GM21723 (cell line): ENCODE measurements at regions not wholly inside any gene's neighbourhood (a gene's known extent, or its start where the extent isn't known, plus 50 kb on each side); places are given as distances from the start of the nearest gene placed in this dataset.

ENCODE experiments used
- ATAC-seq: cut with Tn5 transposase; IDR thresholded peaks from one replicate; pipeline ENCODE4 v1.9.1; 2021; ENCODE audit warnings: mild to moderate bottlenecking, moderate library complexity; ENCODE audit not compliant: unreplicated experiment

DNA sequence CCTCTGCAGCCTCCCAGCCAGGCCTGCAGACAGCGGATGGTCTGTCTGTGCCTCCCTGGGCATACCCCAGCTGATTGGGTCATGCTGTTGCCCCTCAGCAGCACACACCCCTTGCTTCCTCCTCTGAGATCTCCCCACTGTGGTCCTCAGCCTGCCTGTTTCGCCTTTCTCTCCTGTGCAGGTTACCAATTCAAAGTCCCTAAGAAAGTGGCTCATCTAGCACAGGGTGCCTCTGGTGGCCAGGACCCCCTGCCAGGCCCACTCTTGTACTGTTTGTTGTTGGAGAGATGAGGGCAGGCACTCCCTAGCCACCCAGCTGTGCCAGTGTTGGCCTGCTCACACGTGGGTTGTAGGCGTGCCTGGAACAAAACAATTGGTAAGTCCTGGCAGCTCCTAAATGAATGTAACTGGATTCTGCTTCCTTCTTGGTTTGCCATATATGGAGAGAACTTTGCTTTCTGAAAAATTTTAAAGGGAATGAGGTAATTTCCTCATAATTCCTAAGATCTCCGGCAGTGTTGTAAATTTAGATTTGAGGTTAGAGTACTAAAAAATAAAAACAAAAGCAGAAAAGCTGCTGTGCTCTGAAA is 213.2 kb upstream of the IL12A start:
- ATAC-seq: no peak

DNA sequence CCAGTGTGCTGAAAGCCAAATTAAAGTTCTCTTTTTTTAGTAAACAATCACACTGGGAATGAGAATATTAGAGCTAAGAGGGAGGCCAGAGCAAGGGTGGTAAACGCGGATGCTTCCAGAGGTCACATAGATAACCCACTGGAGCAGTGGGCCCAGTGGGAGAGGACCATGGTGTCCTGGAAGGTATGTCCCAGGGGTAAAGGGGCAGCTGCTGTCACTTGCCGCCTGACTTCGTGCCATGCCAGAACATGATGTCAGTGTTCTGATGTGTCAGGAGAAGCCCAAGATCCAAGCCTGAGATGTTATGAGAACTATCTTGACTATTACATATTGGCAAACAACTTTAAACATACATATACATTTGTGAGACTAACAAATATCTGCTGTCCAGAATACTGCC is 211.9 kb upstream of the IL12A start:
- no peak for ATAC-seq

DNA sequence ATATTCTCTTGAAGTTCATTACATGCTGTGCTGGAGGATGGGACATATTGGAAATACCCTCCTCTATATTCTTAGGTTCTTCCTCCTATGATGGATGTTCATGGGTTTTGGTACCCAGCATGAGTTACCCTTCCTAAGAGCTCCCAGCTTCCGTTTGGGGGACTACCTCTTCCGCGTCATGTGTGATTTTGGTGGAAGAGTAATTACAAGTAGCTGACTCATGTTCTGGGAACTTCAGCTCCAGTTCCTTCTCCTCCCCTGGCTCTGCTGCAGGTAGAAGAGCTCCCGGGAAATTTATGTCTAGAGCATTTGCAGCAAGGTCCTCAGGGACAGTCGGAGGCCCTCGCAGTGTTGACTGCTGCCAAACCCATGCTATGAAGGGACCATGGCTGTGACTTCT is 208.8 kb upstream of the IL12A start:
- no peak for ATAC-seq

DNA sequence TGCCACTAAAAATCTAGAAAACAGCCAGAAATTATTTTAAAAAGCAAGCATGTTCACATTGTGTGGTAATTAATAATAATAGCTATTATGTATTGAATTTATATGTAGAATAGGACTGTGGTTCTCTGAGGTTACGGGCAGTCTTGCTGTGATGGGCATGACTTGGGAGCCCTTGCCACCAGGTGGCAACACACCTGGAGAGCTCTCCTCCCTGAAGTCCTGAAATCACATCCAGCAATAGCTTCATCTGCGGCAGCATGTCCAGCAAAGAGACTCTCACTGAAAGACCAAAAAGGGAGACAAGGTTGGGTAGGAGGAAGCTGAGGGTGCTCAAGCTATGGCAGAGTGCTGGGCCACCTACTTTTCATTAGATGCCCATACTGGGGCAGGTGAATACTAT is 206.8 kb upstream of the IL12A start:
- ATAC-seq: no peak

DNA sequence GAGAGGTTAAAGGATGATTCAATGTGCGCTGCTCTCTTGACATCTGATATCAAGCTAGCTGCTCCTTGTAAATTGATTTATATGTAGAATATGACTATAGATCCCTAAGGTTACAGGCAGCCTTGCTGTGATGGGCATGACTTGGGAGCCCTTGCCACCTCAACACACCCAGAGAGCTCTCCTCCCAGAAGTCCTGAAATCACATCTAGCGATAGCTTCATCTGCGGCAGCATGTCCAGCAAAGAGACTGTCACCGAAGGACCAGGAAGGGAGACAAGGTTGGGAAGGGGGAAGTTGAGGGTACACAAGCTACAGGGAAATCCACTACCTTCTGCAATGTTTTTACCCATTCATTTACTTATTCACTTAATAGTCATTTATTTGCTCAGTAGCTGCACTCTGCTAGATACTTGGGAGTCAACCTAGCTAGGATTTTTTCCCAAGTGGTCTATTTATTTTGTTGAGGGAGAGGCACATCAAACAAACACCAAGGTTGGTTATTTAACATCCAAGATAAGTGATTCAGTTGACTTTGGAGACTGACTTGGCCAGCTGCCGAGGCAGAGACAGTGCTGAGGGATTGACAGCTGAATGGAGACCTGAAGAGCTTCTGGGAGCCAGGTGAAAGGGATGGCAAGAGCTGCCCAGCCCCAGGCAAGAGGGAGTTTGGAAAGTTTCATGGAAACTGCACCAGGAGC is 205.8 kb upstream of the IL12A start:
- no peak for ATAC-seq

DNA sequence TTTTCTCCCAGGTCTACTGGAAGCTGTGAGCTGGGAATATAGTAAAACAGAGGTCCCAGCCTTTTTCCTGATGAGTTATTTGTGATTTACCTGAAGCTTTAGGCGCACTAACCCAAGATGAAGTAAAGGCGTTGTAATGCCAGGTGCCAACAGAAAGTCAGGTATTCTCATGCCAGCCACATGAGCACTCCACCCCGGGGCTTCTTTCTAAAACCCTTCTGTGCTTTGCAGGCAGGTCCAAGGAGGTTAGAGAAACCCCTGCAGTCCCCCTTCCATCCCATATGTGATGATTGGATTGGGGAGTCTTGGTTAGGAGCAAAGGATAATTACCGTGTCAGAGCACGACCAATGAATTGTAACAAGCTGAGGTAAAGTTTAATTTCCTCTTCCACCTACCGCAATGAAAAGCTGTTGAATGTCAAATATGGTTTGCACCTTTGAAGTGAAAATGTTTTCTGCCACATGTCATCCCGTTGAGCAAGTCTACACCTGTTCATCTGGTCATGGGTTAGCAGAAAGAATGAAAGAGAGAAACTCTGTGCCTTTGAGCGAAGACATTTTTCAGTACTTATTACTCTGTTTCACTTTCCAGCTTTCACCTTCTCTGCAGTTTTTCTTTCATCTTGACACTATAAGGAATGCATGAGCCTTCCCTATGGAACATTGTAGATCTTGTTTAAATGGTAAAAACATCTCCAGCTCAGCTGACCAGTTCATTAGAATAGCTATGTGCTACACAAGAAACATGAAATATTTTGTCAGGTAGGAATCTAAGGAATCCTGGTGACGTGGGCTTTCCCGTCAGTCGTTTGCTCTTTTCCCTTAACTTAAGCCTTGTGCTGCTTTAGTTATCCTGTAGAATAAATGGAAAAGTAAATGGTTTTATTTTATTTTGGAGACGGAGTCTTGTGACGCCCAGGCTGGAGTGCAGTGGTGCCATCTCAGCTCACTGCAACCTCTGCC is 204.6 kb upstream of the IL12A start:
- peak; percentile 77 for ATAC-seq

DNA sequence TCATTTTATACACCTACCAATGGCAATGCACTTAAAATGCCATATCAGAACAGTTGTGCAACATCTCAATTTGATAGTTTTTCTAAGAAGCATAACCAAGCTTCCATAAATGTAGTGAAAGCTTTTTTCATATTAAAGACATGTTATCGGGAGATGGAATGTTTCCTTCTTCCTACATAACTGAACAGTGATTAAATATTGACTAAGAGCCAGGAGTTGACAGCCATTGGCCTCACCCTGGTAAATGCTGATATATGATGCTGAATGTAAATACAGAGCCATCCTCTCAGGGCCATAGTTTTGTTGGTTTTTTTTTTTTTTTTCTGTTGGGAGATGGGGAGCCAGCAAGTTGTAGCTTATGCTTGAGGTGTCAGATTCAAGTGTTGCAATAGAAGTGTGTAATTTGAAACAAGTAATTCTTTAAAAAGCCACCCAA is 203.3 kb upstream of the IL12A start:
- no peak for ATAC-seq

DNA sequence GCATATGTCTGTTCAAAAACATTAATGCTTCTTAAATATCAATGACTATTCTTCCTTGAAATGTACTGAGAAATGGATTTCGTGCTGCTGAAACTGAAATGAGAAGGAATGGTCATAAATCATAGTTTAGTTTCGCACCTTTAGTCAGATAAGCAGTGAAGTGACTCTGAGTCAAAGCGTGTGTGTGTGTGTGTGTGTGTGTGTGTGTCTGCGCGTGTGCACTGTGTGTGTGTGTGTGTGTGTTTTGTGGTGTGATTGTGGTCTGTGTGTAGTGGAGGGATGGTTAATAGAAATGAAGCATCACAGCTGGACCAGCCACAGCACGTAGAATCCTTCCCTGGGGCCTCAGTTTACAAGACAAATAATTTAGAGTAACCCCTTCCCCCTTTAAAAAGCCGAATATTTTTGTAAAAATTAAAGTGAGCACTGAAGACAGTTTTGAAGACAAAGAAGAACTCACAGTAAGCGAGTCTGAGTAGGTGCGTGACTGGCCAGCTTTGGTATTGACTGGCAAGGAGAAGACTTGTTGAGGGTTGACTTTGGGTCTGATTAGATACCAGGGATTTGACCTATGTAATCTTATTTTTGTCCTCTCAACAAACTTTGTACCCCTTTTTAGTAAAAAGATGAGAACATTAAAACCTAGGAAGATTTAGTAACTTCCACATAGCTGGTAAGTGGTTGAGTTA is 202.0 kb upstream of the IL12A start:
- ATAC-seq: no peak

DNA sequence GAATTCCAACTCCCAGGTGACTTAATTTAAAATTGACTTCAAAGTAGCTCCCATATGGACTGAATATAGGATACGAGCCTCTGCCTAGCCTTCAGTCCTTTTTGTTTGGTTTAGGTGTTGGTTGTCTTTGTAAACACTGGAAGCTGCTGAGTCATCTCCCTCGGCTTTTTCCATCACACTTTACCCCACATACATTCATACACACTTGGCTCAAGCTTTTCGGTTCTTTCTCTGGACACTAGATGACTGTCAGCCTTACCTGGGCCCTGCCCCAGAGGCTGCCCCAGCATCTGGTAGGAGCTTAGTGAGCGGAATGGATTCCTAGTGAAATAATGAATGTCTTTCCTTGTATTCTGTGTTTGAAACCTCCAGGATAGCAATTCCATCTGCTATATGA is 201.5 kb upstream of the IL12A start:
- ATAC-seq: no peak

DNA sequence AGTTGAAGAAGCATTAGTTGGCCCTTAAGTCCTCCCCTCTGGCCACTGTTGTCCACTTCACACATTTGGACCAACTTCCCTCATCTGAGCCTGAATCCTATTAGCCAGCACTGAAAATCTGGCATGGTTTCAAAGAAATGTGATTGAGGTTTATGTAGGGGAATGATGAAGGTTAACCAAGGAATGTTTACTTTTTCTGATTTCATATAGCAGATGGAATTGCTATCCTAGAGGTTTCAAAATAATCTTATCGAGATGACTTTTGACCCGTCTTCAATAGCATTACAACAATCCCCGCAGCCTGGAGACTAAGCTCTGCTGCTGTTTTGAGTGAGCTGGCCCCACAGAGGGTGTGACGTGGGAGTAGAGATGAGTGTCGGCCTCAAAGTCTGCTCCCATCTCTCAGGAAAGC is 200.8 kb upstream of the IL12A start:
- no peak for ATAC-seq

DNA sequence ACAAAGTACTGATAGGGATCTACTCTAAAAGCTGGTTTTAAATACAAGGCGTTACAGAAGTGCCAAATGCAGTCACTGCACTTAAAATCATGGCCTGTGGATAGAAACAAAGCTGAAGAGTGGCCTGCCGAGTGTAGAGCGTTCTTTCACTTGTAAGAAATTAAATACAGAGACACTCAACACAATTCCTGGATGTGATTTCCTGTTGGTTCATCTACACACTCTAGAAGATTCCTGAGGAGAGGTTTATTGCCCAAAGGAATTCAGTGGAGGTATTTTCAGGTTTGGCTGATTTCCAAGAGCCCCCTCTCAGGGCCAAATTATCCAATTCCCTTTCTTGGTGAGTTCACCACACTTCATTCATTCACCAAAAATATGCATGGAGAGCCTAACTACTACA is 200.3 kb upstream of the IL12A start:
- no peak for ATAC-seq

DNA sequence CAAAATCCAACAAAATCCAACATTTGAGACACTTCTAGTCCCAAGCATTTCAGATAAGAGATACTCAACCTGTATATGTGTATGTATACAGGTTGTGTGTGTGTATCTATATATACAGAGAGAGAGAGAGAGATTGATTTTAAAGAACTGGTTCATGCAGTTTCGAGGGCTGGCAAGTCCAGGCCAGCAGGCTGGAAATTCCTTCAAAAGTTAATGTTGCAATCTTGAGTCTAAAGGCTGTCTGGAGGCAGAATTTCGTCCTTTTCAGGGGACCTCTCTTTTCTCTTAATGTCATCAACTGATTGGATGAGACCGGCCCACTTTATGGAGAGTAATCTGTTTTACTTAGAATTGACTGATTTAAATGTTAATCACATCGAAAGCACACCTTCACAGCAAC is 199.6 kb upstream of the IL12A start:
- no peak for ATAC-seq

DNA sequence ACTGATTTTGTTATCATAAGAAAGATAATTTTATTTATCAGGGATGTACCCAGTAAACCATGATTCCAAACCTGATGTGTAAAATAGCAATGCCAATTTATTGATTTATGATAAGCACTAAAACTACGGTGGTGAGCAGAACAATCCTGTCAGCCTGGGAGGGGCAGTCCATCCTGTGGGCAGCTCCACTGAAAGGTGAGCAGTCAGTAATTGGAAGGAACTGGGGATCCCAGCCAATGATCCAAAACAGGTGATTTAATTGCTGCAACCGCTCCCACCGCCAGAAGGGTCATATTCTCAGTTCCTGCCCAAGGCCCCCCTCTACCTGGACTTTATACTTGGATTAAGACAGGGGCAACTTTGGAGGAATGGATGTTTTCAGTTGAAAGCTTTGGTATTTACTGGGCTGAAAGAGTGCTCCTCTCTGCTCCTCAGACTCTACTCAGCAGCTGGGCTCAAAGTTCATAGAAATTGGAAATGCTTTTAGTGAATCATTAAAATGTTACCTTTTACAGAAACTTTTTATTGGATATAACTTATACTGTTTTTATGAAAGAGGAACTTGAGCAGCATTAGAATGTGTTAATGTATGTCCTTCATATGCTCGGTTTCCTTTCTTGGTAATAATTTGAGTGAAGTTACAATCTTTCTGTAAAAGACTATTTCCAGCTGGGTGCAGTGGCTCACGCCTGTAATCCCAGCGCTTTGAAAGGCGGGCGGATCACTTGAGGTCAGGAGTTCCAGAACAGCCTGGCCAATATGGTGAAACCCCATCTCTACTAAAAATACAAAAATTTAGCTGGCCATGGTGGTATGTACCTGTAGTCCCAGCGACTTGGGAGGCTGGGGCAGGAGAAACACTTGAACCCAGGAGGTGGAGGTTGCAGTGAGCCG is 198.6 kb upstream of the IL12A start:
- no peak for ATAC-seq

DNA sequence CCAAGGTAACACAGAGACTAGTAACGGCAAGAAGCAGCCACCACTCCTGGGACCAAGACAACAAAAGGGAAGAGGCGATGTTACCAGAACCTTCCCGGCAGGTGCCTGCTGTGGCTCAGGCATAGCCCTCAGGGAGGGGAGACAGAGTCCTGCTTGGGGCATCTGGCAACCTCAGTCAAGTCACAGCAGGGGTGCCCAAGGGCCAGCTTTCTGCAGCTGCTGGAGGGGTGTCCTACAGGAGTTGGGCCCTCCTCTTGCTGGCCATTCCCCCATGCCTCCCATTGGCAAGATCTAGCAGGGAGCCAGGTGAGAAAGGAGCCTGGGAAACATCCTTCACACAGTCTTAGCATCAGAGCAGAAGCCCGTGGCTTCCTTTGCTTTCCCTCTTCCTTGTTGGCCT is 197.3 kb upstream of the IL12A start:
- no peak for ATAC-seq

DNA sequence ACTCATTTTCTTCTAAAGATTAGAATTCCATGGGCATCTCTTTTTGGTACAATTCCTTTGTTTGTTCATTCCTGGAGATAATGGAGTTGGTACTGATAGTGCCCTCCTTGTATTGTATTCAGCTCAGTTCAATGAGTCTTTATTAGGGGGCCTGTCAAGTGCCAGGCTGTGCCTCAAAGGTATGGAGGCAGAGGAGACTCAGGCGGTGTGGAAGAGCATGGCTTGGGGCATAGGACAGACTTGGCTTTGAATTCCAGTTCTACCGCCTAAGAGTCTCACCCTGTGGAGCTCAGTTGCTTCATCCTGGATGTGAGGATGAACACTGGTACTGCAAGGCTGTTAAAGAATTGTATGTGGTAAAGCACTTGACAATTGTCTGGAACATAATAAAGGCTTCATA is 196.6 kb upstream of the IL12A start:
- ATAC-seq: no peak

DNA sequence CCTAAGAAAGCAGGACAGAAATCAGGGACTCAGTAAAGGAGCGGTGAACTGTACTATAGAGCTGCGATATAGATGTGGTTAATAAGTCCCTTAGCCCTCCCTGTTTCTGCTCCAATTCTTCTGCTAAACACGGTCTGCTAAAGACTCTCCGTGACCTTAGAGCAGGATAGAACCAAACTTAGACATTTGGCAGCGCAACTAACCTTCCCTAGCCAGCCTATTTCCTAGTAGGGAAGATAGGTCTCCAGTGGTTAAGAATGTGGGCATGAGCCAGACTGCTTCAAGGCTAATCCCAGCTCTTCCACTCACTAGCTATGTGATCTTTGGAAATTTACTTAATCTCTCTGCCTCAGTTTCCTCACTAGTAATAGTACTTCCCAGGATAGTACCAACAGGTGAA is 193.6 kb upstream of the IL12A start:
- no peak for ATAC-seq

DNA sequence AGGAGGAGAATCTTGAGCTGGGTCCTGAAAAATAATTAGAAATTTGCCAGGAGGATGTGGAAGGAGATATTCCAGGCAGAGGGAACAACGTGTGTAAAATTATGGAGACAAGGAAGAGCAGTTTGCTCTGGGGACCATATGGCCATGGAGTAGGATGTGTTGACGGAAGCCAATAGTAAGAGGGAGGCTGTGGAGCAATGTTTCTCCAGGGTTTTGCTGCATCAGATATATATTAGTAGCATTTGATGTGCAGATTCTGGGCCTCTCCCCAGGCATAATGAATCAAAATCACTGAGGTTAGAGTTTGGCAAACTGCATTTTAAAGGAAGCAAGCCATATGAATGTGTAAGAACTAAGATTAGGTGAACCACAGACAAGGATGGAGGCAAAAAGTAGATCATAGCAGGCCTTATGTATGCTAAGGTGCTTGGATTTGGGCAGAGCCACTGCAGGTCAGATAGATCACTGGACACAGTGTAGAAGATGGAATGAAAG is 192.9 kb upstream of the IL12A start:
- no peak for ATAC-seq

DNA sequence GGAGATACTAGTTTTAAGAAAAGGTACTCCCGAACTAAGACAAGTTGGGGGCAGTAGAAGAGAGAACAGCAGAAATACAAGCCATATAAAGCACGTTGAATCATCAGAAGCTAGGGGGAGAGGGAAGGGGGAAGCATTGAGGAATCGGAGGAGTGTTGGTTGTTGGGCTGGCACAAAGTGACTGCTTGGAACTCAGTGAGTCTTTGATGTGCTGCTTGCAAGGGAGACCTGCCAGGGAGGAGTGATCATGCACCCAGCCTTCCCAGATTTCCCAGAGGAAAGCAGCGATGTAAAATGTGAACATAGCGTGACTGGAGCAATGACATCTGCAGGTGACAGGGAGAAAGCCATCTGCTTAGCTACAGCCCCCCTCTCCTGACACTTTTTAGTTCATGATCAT is 192.4 kb upstream of the IL12A start:
- no peak for ATAC-seq

DNA sequence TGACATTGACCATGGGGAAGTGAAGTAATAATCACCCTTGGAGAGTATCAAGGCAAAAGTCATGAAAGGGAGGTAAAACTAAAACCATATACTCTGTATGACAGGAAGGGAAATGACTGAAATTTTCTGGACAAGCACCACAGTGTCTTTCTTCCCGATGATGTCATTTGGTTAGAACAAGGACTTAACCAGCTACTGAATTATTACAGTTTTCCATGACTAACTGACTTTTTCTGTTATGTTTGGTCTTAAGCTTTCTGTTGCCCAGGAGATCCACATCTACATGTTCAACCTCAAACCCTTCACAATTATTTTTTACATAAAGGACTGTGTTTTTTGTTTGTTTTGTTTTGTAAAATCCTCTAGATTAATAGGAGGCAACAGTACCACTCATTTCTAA is 191.9 kb upstream of the IL12A start:
- ATAC-seq: no peak

DNA sequence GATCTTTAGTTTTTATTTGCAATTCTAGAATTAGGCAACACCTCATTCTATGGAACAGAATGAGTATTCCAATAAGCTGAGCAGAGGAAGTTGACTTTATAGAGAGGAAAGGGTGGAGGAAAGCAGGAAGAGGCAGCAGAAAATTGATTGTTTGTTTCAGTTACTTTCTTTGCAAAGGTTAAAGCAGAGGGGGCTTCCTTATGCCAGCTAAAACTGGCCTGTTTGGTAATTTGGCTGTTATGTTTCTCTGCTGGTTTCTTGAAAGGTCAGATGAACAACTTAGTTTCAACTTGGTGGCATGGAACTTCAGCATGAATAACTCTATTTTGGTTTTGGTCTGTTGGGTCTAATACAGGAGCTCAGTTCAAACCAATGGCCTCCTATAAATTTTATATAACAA is 190.9 kb upstream of the IL12A start:
- ATAC-seq: no peak
